Activated effector memory CD4-positive, alpha-beta T cell treated with Interleukin-2 at 50 U/mL for 16 hours (primary cell): ENCODE measurements at regions not wholly inside any gene's neighbourhood (a gene's known extent, or its start where the extent isn't known, plus 50 kb on each side); places are given as distances from the start of the nearest gene placed in this dataset.

Experiments
- DNase-seq: peaks from one replicate; pipeline ENCODE4 v3.0.0-alpha.2; 2020

GRCh38 chr2:19416083-19416482, 57.7 kb upstream of the OSR1 start:
- no peak for DNase-seq

- no peak for DNase-seq
These were observed 50.6 kb upstream of the OSR1 start for GRCh38 chr2:19409046-19409445.

- DNase-seq: no peak
These were observed 50.2 kb upstream of the OSR1 start for GRCh38 chr2:19408592-19408991.
